K562 (cell line): ENCODE measurements at regions not wholly inside any gene's neighbourhood (a gene's known extent, or its start where the extent isn't known, plus 50 kb on each side); places are given as distances from the start of the nearest gene placed in this dataset.

ENCODE experiments used
- ATAC-seq: fragments of 200-7000 bp; cut with Tn5 transposase; 3 replicates; pipeline ENCODE4 v1.9.1; 2020; ENCODE audit warnings: moderate library complexity
- BruUV-seq: library from RNA; stranded (reverse); fragments of 400-500 nt; replicated peaks from 2 replicates; lab custom pipeline; 2021; lab: Mats Ljungman, UMichigan
- CTCF ChIA-PET: fragments of 300-600 bp; formaldehyde crosslinking; extraction: SDS; loops from one replicate; lab custom pipeline; 2021; ENCODE audit warnings: low intra/inter-chr PET ratio; lab: Yijun Ruan, JAX
- POLR2A ChIA-PET: fragments of 300-600, 350-650 bp; sonication (Branson Sonifier 250); formaldehyde crosslinking; extraction: SDS; loops from one replicate; lab custom pipeline; 2021; ENCODE audit warnings: antibody characterized with exemption, inconsistent platforms; lab: Yijun Ruan, JAX
- DNase-seq, 4 experiments: peaks; one replicate each; pipeline versions ENCODE4 v3.0.0 to v3.0.0-alpha.2; 2011 to 2018; ENCODE audit warnings: low spot score in 3 of 4, mixed read lengths in 3 of 4; ENCODE audit errors: extremely low read depth in 1 of 4
- FAIRE-seq: peaks from 2 replicates; lab custom pipeline; 2011; peaks lifted over from hg19 to GRCh38; lab: Jason Lieb, UNC
- H2AFZ ChIP-seq: 2 replicates; pipeline ENCODE4 v1.6.0; 2011; ENCODE audit warnings: low read depth, low read length, control low read depth, inconsistent platforms
- H3K27ac ChIP-seq: fragments of 200-600 bp; 3 replicates; pipeline ENCODE4 v1.8.0; 2011; ENCODE audit warnings: low read depth, mild to moderate bottlenecking, control low read depth, inconsistent platforms, low read length, moderate library complexity, mixed read lengths; ENCODE audit errors: extremely low read depth
- H3K27me3 ChIP-seq, 2 experiments: fragments of 300-600 bp in 1 of 2; 2 replicates in 1 of 2; 3 replicates in 1 of 2; pipeline versions ENCODE4 v1.6.0 to v1.8.0; 2011; ENCODE audit warnings: inconsistent platforms in 2 of 2, low read length in 2 of 2, mild to moderate bottlenecking in 1 of 2, mixed read lengths in 1 of 2, moderate library complexity in 1 of 2; ENCODE audit not compliant: control insufficient read depth in 2 of 2, insufficient read depth in 2 of 2
- H3K36me3 ChIP-seq: fragments of 300-600 bp; 3 replicates; pipeline ENCODE4 v1.8.0; 2011; ENCODE audit warnings: mild to moderate bottlenecking, low read length, inconsistent platforms; ENCODE audit not compliant: control insufficient read depth, insufficient read depth
- H3K4me1 ChIP-seq, 2 experiments: fragments of 200-600 bp in 1 of 2; replicated peaks in 1 of 2; 2 replicates in 1 of 2; 3 replicates in 1 of 2; pipeline versions ENCODE4 v1.5.1 to v1.8.0; 2011; ENCODE audit warnings: inconsistent platforms in 2 of 2, low read length in 2 of 2, mild to moderate bottlenecking in 1 of 2, mixed read lengths in 1 of 2, moderate library complexity in 1 of 2; ENCODE audit not compliant: control insufficient read depth in 2 of 2, insufficient read depth in 2 of 2
- H3K4me2 ChIP-seq: 2 replicates; pipeline ENCODE4 v1.6.1; 2011; ENCODE audit warnings: low read length, control low read depth, inconsistent platforms, mixed read lengths; ENCODE audit not compliant: insufficient read depth
- H3K4me3 ChIP-seq: fragments of 200-600 bp; sonication (generic), shearing (Covaris generic); 2 replicates; pipeline ENCODE4 v1.5.1; 2016; ENCODE audit warnings: control low read depth, inconsistent platforms
- H3K79me2 ChIP-seq: fragments of 200-600 bp; 3 replicates; pipeline ENCODE4 v1.8.0; 2011; ENCODE audit warnings: low read length, inconsistent platforms; ENCODE audit not compliant: control insufficient read depth, insufficient read depth
- H3K9ac ChIP-seq, 2 experiments: 2 replicates each; pipeline versions ENCODE4 v1.6.0 to v1.6.1; 2011; ENCODE audit warnings: low read depth in 2 of 2, low read length in 2 of 2, control low read depth in 1 of 2, inconsistent platforms in 1 of 2, mild to moderate bottlenecking in 1 of 2, mixed read lengths in 1 of 2; ENCODE audit not compliant: insufficient read depth in 1 of 2
- H3K9me1 ChIP-seq: one replicate; pipeline ENCODE4 v1.6.0; 2011; ENCODE audit warnings: inconsistent platforms, mild to moderate bottlenecking, low read length, moderate library complexity; ENCODE audit not compliant: control insufficient read depth, insufficient read depth
- H3K9me3 ChIP-seq: replicated peaks from 2 replicates; pipeline ENCODE4 v1.5.1; 2011; ENCODE audit warnings: low read depth, low read length, inconsistent platforms; ENCODE audit not compliant: control insufficient read depth, insufficient read depth
- H4K20me1 ChIP-seq: replicated peaks from 2 replicates; pipeline ENCODE4 v1.6.1; 2011; ENCODE audit warnings: low read length, inconsistent platforms, mixed read lengths; ENCODE audit not compliant: control insufficient read depth, insufficient read depth
- BCL6 ChIP-seq: fragments of 250-450 bp; sonication (Bioruptor Pico); IDR thresholded peaks from 2 replicates; pipeline ENCODE4 v1.4.0; 2020
- BRF2 ChIP-seq: IDR thresholded peaks from 3 replicates; pipeline ENCODE4 v1.6.1; 2011; ENCODE audit warnings: borderline replicate concordance, mild to moderate bottlenecking; ENCODE audit not compliant: insufficient read length, insufficient read depth
- DIDO1 ChIP-seq: fragments of 450-650 bp; IDR thresholded peaks from 2 replicates; pipeline ENCODE4 v1.6.1; 2016; ENCODE audit warnings: low read depth, missing biosample characterization, missing genetic modification characterization
- DMBX1 ChIP-seq: fragments of 250-450 bp; sonication (Bioruptor Pico); IDR thresholded peaks from 2 replicates; pipeline ENCODE4 v1.8.0; 2022; ENCODE audit warnings: inconsistent platforms, mild to moderate bottlenecking, moderate library complexity, borderline replicate concordance
- KDM5B ChIP-seq: fragments of 200-600 bp; sonication (generic); IDR thresholded peaks from 2 replicates; pipeline ENCODE4 v1.6.1; 2012; ENCODE audit warnings: low read depth, mild to moderate bottlenecking, moderate library complexity, low read length, control low read depth, inconsistent platforms; ENCODE audit not compliant: insufficient replicate concordance
- LCOR ChIP-seq: sonication (generic); formaldehyde crosslinking; IDR thresholded peaks from 2 replicates; pipeline ENCODE4 v1.8.0; 2022; ENCODE audit warnings: mild to moderate bottlenecking, missing genetic modification reagents
- ZKSCAN8 ChIP-seq: fragments of 200-800 bp; sonication (Bioruptor generic); IDR thresholded peaks from 2 replicates; pipeline ENCODE4 v1.6.1; 2016; ENCODE audit warnings: missing genetic modification characterization, missing compliant biosample characterization
- ZNF124 ChIP-seq: sonication (generic); formaldehyde crosslinking; IDR thresholded peaks from 2 replicates; pipeline ENCODE4 v1.8.1; 2022; ENCODE audit warnings: missing genetic modification reagents
- WGBS: fragments of 100-300 bp; shearing (Covaris generic); methylation state at CpG from one replicate; pipeline ENCODE4 v1.1.6; 2016; ENCODE audit warnings: low coverage, mixed read lengths; ENCODE audit not compliant: insufficient coverage; ENCODE audit errors: missing lambda C conversion rate; 5-methylcytosine and 5-hydroxymethylcytosine counted together
- in situ Hi-C: fragments of 300-500 bp; cut with MboI; formaldehyde crosslinking; loops from 4 replicates; pipeline ENCODE4 v1.15.0; 2018; ENCODE audit warnings: inconsistent platforms, mixed read lengths
- intact Hi-C: fragments of 100-400 bp; cut with micrococcal nuclease; formaldehyde crosslinking; loops from 2 replicates; pipeline ENCODE4 v1.14.2; 2022
- TF ChIP-seq, protein P1 (sequence below): fragments of 450-650 bp; formaldehyde crosslinking; IDR thresholded peaks from 2 replicates; pipeline ENCODE4 v1.4.0; 2022; ENCODE audit warnings: missing genetic modification characterization
- TF ChIP-seq, protein P2 (sequence below): fragments of 450-650 bp; IDR thresholded peaks from 2 replicates; pipeline ENCODE4 v1.6.1; 2016; ENCODE audit warnings: missing biosample characterization, missing genetic modification characterization

- no peaks in the 10 kb centered on the region for H4K20me1 ChIP-seq
- no peak overlapping the region for H3K4me3 ChIP-seq
- no TSS peak for BruUV-seq
- FAIRE-seq (no peak), ATAC-seq (no peak), DNase-seq (no peak)
- H2AFZ ChIP-seq: no peak overlapping the region
- H3K9ac ChIP-seq: no peak overlapping the region
- peaks cover 7 to 21% of the 10 kb centered on the region in 2 experiments; a peak in 3 of 5 replicates for H3K4me1 ChIP-seq
- H3K27me3 ChIP-seq: peaks cover 4 to 36% of the 10 kb centered on the region in 2 experiments; a peak in 3 of 5 replicates
- in situ Hi-C loops (no loop called here), intact Hi-C loops (no loop called here)
- no peak overlapping the region for H3K4me2 ChIP-seq
- ChIA-PET CTCF (no interaction called here), POLR2A (no interaction called here)
- no peak overlapping the region for H3K27ac ChIP-seq
- no peaks in the 10 kb centered on the region for H3K36me3 ChIP-seq
- no peaks in the 10 kb centered on the region for H3K9me3 ChIP-seq
- H3K9me1 ChIP-seq: no peaks in the 10 kb centered on the region
- under 1% methylated on average over 12 of the region's 12 CpGs for WGBS
- TF ChIP-seq DIDO1 (tag): no peak
- TF ChIP-seq ZKSCAN8 (CRISPR knock-in tag): no peak
- no peak for TF ChIP-seq BCL6 (CRISPR knock-in tag)
- TF ChIP-seq ZNF124 (CRISPR knock-in tag): no peak
- TF ChIP-seq BRF2: no peak
- TF ChIP-seq KDM5B: no peak
- TF ChIP-seq DMBX1: no peak
- TF ChIP-seq, protein P1, sequence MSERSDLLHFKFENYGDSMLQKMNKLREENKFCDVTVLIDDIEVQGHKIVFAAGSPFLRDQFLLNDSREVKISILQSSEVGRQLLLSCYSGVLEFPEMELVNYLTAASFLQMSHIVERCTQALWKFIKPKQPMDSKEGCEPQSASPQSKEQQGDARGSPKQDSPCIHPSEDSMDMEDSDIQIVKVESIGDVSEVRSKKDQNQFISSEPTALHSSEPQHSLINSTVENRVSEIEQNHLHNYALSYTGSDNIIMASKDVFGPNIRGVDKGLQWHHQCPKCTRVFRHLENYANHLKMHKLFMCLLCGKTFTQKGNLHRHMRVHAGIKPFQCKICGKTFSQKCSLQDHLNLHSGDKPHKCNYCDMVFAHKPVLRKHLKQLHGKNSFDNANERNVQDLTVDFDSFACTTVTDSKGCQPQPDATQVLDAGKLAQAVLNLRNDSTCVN (CRISPR knock-in tag): no peak
- TF ChIP-seq LCOR (CRISPR knock-in tag): no peak
- TF ChIP-seq, protein P2, sequence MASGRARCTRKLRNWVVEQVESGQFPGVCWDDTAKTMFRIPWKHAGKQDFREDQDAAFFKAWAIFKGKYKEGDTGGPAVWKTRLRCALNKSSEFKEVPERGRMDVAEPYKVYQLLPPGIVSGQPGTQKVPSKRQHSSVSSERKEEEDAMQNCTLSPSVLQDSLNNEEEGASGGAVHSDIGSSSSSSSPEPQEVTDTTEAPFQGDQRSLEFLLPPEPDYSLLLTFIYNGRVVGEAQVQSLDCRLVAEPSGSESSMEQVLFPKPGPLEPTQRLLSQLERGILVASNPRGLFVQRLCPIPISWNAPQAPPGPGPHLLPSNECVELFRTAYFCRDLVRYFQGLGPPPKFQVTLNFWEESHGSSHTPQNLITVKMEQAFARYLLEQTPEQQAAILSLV (tag): no peak
- no peaks in the 10 kb centered on the region for H3K79me2 ChIP-seq
These were observed 84.5 kb upstream of the RET start for GRCh38 chr10:42992156-42992956.
